ENCODE measurements at regions not wholly inside any gene's neighbourhood (a gene's known extent, or its start where the extent isn't known, plus 50 kb on each side); places are given as distances from the start of the nearest gene placed in this dataset.
A peak's percentile ranks its signal among the peaks of the same experiment; 100 is the strongest.

DNA sequence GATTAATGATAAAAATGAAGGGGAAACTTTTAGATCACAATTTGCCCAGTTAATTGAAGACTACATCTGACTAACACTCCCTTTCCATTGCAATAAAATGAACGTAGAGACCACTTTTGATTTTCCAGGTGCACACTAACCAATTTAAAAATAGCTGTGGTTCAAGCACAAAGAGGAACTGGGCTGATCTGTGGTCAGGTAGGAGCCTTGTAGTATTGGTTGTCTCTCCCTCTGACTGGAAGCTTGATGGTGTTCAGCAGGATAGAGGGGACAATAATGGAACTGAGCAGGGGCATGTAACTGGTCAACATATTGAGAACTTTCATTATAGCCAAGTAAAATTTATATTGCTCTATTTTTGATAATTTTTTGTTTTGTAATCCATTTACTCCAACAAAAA lies 886.8 kb upstream of the SEMA6A start:
- H3K4me1 ChIP-seq (ENCODE audit: control insufficient read depth in 2 of 2, insufficient read depth in 2 of 2, low read length in 2 of 2), result no peaks in the 10 kb centered on the region
- no peaks in the 10 kb centered on the region for H3K27me3 ChIP-seq (ENCODE audit: control insufficient read depth in 2 of 2, insufficient read depth in 1 of 2, low read length in 1 of 2)
- no peaks in the 10 kb centered on the region for H3K36me3 ChIP-seq (ENCODE audit: control insufficient read depth in 2 of 2, insufficient read depth in 2 of 2, low read length in 1 of 2)
- WGBS, result 4% methylated on average over 1 of the region's 1 CpG
- DNase-seq (ENCODE audit: low read depth in 6 of 9, low spot score in 9 of 9), result no peak
- H3K4me3 ChIP-seq (ENCODE audit: low read length in 2 of 2), result no peak overlapping the region
- H3K9me3 ChIP-seq (ENCODE audit: control insufficient read depth in 2 of 2, insufficient read depth in 1 of 2, low read length in 1 of 2), result no peaks in the 10 kb centered on the region
- H3K27ac ChIP-seq (ENCODE audit: low read depth in 1 of 2, low read length in 1 of 2), result no peak overlapping the region

DNA sequence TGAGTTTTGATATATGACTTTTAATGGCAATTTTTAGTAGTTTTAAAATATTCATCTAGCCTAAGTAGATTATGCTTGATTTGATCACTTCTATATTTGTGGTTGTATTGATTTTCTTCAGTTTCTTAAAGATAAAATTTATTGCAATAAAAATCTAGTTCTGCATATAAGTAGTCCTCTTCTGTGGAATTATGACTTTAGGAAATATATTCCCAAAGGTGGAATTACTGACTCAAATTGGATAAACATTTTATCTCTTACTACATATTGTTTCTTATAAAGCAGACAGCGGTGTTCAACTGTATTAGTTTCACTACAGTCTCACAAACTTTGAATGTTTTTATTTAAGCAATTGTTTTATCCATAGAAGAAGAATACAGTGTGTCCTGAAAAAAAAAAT lies 883.0 kb upstream of the SEMA6A start:
- 98% methylated on average over 1 of the region's 1 CpG for WGBS

DNA sequence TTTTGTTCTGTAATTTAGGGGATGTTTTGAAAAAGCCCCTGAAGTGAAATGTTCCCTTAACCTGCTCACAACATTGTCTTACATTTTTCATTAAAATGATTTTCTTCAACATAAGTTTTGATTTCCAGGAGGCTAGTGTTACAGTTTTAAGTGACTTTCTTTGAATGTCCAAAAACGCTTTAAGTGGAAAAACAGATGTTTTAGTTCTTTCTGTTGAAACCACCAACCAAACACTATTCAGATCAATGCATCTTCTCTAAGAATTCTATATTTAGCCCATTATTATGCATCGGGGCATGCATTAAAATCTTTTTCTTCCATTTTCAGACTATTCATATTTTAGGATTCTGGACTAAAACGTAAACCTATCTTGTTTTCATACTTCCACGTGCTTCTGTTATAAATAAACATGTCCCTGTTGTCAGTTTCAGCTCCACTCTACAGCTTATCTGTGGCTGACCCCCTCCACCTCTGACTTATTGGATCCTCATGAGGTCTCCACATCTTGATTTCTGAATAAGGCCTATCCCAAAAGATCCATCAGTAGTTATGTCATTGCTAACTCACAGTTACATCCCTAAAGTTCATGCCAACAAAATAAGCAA lies 882.3 kb upstream of the SEMA6A start:
- no peaks in the 10 kb centered on the region for H3K36me3 ChIP-seq (ENCODE audit: control insufficient read depth in 2 of 2, insufficient read depth in 2 of 2, low read length in 1 of 2)
- no peaks in the 10 kb centered on the region for H3K4me1 ChIP-seq (ENCODE audit: control insufficient read depth in 2 of 2, insufficient read depth in 2 of 2, low read length in 2 of 2)
- no peaks in the 10 kb centered on the region for H3K9me3 ChIP-seq (ENCODE audit: control insufficient read depth in 2 of 2, insufficient read depth in 1 of 2, low read length in 1 of 2)
- DNase-seq (ENCODE audit: low read depth in 6 of 9, low spot score in 9 of 9), result no peak
- WGBS, result 84% methylated on average over 4 of the region's 4 CpGs
- no peak overlapping the region for H3K27ac ChIP-seq (ENCODE audit: low read depth in 1 of 2, low read length in 1 of 2)
- no peak overlapping the region for H3K4me3 ChIP-seq (ENCODE audit: low read length in 2 of 2)
- no peaks in the 10 kb centered on the region for H3K27me3 ChIP-seq (ENCODE audit: control insufficient read depth in 2 of 2, insufficient read depth in 1 of 2, low read length in 1 of 2)

More for the DNA sequence above, 883.0 kb upstream of the SEMA6A start:
- H3K4me3 ChIP-seq (ENCODE audit: low read length in 2 of 2), result no peak overlapping the region
- no peaks in the 10 kb centered on the region for H3K36me3 ChIP-seq (ENCODE audit: control insufficient read depth in 2 of 2, insufficient read depth in 2 of 2, low read length in 1 of 2)
- no peaks in the 10 kb centered on the region for H3K4me1 ChIP-seq (ENCODE audit: control insufficient read depth in 2 of 2, insufficient read depth in 2 of 2, low read length in 2 of 2)
- H3K27ac ChIP-seq (ENCODE audit: low read depth in 1 of 2, low read length in 1 of 2), result no peak overlapping the region
- no peak for DNase-seq (ENCODE audit: low read depth in 6 of 9, low spot score in 9 of 9)
- H3K9me3 ChIP-seq (ENCODE audit: control insufficient read depth in 2 of 2, insufficient read depth in 1 of 2, low read length in 1 of 2), result no peaks in the 10 kb centered on the region
- no peaks in the 10 kb centered on the region for H3K27me3 ChIP-seq (ENCODE audit: control insufficient read depth in 2 of 2, insufficient read depth in 1 of 2, low read length in 1 of 2)

DNA sequence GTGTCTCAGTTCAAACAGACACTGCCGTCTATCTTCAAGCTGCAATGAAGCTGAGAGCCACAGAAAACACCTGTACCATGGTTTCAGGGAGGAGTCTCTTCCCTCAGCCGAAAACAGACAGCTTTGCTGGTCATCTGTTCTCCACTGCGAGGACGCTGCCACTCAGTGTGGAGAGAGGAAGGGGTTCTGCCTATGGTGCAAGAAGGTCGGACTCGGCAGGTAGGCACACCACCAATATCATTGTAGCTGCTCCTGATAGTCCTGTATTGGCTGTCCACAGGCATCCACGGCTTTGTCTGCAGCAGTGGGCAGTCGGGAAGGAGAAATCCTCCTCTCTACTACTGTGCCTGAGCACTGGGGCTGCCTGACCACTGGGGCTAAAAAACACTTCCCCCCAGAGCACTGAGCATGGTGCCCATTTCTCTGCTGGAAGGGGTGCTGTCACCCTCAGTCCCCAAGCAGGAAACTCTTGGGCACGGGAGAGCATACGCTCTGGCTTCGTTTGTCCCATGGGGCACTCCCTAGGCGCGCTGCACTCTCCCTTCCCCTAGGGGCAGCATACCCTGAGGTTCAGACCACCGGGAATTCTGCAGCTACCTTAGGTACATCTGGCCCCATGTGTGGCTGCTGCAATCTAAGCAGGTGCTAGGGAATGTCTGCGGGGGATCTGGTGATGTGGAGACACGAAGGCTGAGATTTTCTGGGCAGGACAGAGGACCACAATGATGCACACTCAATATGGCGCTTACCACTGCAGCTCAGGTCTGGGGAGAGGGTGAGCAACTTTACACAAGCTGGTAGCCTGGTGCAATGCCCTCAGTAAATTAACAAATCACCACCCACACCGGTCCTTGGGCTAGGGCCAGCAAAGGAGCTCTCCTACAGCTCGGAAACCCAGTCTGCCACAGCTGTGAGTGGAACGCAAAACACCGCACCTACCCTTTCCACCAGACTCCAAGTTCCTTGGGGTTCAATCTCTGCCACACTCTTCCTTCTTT lies 880.9 kb upstream of the SEMA6A start:
- DNase-seq (ENCODE audit: low read depth in 6 of 9, low spot score in 9 of 9), result peak in 3 of 9 donors; percentile 1 to 20 (median 1)
- WGBS, result 39% methylated on average over 21 of the region's 21 CpGs
- Histone ChIP-seq H3K9me3 (ENCODE audit: control insufficient read depth in 2 of 2, insufficient read depth in 1 of 2, low read length in 1 of 2) (no peaks in the 10 kb centered on the region), H3K4me1 (ENCODE audit: control insufficient read depth in 2 of 2, insufficient read depth in 2 of 2, low read length in 2 of 2) (no peaks in the 10 kb centered on the region), H3K36me3 (ENCODE audit: control insufficient read depth in 2 of 2, insufficient read depth in 2 of 2, low read length in 1 of 2) (no peaks in the 10 kb centered on the region), H3K27me3 (ENCODE audit: control insufficient read depth in 2 of 2, insufficient read depth in 1 of 2, low read length in 1 of 2) (no peaks in the 10 kb centered on the region), H3K27ac (ENCODE audit: low read depth in 1 of 2, low read length in 1 of 2) (no peak overlapping the region), H3K4me3 (ENCODE audit: low read length in 2 of 2) (peak overlapping the region; percentile 8 to 16)

DNA sequence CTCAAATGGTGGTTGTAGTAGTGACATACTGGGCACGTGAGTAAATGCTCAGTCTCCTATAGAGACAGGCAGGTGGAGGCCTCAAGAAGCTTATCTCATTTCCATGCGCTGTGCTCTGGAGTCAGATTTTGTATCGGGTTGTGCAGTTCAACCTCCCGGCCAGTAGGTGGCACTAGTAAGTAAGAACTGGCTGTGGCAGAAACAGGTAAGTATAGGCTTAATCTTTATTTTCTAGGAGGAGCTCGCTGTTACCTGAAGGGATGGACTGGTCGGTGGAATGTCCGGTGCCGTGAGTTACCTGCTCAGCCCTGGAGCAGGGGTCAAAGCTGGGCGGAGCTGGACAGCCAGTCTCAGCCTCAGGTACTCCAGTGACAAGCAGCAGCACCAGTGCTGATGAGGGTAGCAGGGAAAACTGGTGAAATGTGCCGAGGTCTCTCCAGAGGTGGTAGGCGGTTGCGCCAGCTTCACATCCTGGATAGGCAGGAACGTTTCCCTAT lies 880.1 kb upstream of the SEMA6A start:
- DNase-seq (ENCODE audit: low read depth in 6 of 9, low spot score in 9 of 9), result peak in 8 of 9 donors; percentile 9 to 66 (median 32)
- no peak overlapping the region for H3K27ac ChIP-seq (ENCODE audit: low read depth in 1 of 2, low read length in 1 of 2)
- H3K36me3 ChIP-seq (ENCODE audit: control insufficient read depth in 2 of 2, insufficient read depth in 2 of 2, low read length in 1 of 2), result no peaks in the 10 kb centered on the region
- no peaks in the 10 kb centered on the region for H3K4me1 ChIP-seq (ENCODE audit: control insufficient read depth in 2 of 2, insufficient read depth in 2 of 2, low read length in 2 of 2)
- peak overlapping the region; percentile 8 to 16 for H3K4me3 ChIP-seq (ENCODE audit: low read length in 2 of 2)
- no peaks in the 10 kb centered on the region for H3K27me3 ChIP-seq (ENCODE audit: control insufficient read depth in 2 of 2, insufficient read depth in 1 of 2, low read length in 1 of 2)
- WGBS, result 10% methylated on average over 13 of the region's 13 CpGs
- no peaks in the 10 kb centered on the region for H3K9me3 ChIP-seq (ENCODE audit: control insufficient read depth in 2 of 2, insufficient read depth in 1 of 2, low read length in 1 of 2)

DNA sequence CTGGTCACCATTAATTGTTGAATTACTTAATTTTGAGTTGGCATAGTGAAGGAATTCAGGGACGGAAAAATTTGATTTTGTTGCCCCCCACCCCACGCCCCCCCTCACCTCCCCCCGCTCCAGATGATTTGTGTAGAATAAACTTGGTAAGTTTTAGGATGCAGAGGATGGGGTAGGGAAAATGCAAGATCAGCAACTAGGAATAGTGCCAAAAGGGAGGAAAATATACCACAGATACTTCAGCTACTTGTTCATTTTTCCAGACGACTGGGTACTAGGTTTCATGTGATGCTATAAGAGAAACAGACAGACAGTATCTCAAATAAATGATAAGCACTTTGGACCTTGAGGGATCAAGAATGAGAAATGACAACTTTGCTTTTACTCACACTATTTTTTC lies 862.2 kb upstream of the SEMA6A start:
- no peak for DNase-seq (ENCODE audit: low read depth in 6 of 9, low spot score in 9 of 9)
- 92% methylated on average over 4 of the region's 4 CpGs for WGBS
- Histone ChIP-seq H3K9me3 (ENCODE audit: control insufficient read depth in 2 of 2, insufficient read depth in 1 of 2, low read length in 1 of 2) (no peaks in the 10 kb centered on the region), H3K4me1 (ENCODE audit: control insufficient read depth in 2 of 2, insufficient read depth in 2 of 2, low read length in 2 of 2) (no peaks in the 10 kb centered on the region), H3K4me3 (ENCODE audit: low read length in 2 of 2) (no peak overlapping the region), H3K27me3 (ENCODE audit: control insufficient read depth in 2 of 2, insufficient read depth in 1 of 2, low read length in 1 of 2) (no peaks in the 10 kb centered on the region), H3K36me3 (ENCODE audit: control insufficient read depth in 2 of 2, insufficient read depth in 2 of 2, low read length in 1 of 2) (no peaks in the 10 kb centered on the region), H3K27ac (ENCODE audit: low read depth in 1 of 2, low read length in 1 of 2) (no peak overlapping the region)

DNA sequence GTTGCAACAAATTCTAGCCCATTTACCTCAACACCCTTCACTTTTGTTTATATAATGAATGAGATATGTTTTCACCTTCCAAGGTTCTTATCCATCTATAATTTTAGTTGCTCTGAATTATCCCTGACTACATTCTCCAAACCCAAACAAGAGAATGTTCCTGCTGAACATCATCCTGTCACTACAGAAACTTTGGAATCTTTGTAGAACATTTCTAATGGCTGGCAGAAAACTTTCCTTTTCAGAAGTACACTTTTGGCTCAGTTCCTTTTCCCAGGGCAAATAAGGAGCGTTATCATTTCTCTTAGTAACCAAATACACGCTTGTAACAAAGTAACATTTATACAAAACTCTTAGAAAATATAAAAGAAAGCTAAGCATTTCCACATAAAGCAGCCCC lies 860.6 kb upstream of the SEMA6A start:
- no peak for DNase-seq (ENCODE audit: low read depth in 6 of 9, low spot score in 9 of 9)
- H3K9me3 ChIP-seq (ENCODE audit: control insufficient read depth in 2 of 2, insufficient read depth in 1 of 2, low read length in 1 of 2), result no peaks in the 10 kb centered on the region
- 92% methylated on average over 2 of the region's 2 CpGs for WGBS

DNA sequence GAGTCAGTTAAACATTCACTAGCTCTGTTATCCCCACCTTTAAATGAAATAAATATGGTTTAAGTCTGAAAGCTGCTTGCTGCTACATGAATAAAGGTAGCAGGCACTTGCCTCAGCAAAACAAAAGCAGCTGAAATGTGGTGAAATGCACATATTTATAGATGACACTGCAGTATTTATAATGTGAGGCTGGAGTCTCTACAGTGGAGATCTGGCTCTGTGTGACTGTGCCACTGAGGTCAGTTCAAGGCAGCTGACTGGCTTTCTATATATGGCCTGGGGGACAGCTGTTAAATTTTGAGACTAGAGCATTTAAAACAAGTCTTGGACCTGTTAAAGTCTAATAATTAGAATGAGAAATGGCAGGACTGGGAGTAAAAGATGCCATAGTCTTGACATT lies 859.6 kb upstream of the SEMA6A start:
- DNase-seq (ENCODE audit: low read depth in 6 of 9, low spot score in 9 of 9), result no peak
- Histone ChIP-seq H3K4me1 (ENCODE audit: control insufficient read depth in 2 of 2, insufficient read depth in 2 of 2, low read length in 2 of 2) (no peaks in the 10 kb centered on the region), H3K27me3 (ENCODE audit: control insufficient read depth in 2 of 2, insufficient read depth in 1 of 2, low read length in 1 of 2) (no peaks in the 10 kb centered on the region), H3K9me3 (ENCODE audit: control insufficient read depth in 2 of 2, insufficient read depth in 1 of 2, low read length in 1 of 2) (no peaks in the 10 kb centered on the region), H3K27ac (ENCODE audit: low read depth in 1 of 2, low read length in 1 of 2) (no peak overlapping the region), H3K36me3 (ENCODE audit: control insufficient read depth in 2 of 2, insufficient read depth in 2 of 2, low read length in 1 of 2) (no peaks in the 10 kb centered on the region), H3K4me3 (ENCODE audit: low read length in 2 of 2) (no peak overlapping the region)

More for the DNA sequence above, 860.6 kb upstream of the SEMA6A start:
- H3K27ac ChIP-seq (ENCODE audit: low read depth in 1 of 2, low read length in 1 of 2), result no peak overlapping the region
- no peaks in the 10 kb centered on the region for H3K4me1 ChIP-seq (ENCODE audit: control insufficient read depth in 2 of 2, insufficient read depth in 2 of 2, low read length in 2 of 2)
- no peak overlapping the region for H3K4me3 ChIP-seq (ENCODE audit: low read length in 2 of 2)
- H3K27me3 ChIP-seq (ENCODE audit: control insufficient read depth in 2 of 2, insufficient read depth in 1 of 2, low read length in 1 of 2), result no peaks in the 10 kb centered on the region
- no peaks in the 10 kb centered on the region for H3K36me3 ChIP-seq (ENCODE audit: control insufficient read depth in 2 of 2, insufficient read depth in 2 of 2, low read length in 1 of 2)

DNA sequence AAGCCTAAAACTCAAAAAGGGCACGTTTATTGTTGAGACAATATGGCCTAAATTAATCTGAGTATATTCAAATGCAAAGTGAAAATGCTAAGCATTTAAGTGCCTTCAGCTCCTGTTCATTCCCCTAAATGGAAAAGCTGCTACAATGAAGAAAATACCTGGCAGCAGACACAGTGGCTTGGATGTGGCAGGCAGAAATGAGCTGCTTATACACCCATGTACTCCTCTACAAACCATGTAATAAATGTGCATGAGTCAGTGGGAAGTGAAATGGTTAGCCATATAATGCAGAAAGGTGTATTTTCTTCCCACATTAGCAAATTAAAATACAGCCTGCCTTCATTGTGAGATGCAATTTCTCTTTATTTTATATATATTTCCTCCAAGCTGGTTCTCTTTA lies 859.2 kb upstream of the SEMA6A start:
- Histone ChIP-seq H3K27ac (ENCODE audit: low read depth in 1 of 2, low read length in 1 of 2) (no peak overlapping the region), H3K27me3 (ENCODE audit: control insufficient read depth in 2 of 2, insufficient read depth in 1 of 2, low read length in 1 of 2) (no peaks in the 10 kb centered on the region), H3K36me3 (ENCODE audit: control insufficient read depth in 2 of 2, insufficient read depth in 2 of 2, low read length in 1 of 2) (no peaks in the 10 kb centered on the region), H3K4me3 (ENCODE audit: low read length in 2 of 2) (no peak overlapping the region), H3K4me1 (ENCODE audit: control insufficient read depth in 2 of 2, insufficient read depth in 2 of 2, low read length in 2 of 2) (no peaks in the 10 kb centered on the region), H3K9me3 (ENCODE audit: control insufficient read depth in 2 of 2, insufficient read depth in 1 of 2, low read length in 1 of 2) (no peaks in the 10 kb centered on the region)
- WGBS, result 68% methylated on average over 1 of the region's 1 CpG
- DNase-seq (ENCODE audit: low read depth in 6 of 9, low spot score in 9 of 9), result no peak

All from thymus (tissue), 11 donors.